ENCODE measurements at regions not wholly inside any gene's neighbourhood (a gene's known extent, or its start where the extent isn't known, plus 50 kb on each side); places are given as distances from the start of the nearest gene placed in this dataset.

- no peak overlapping the region for H3K4me3 ChIP-seq (ENCODE audit: insufficient read depth, low read length, poor library complexity, severe bottlenecking)
- no peak for TF ChIP-seq EZH2phosphoT487 (conservative IDR thresholded peaks at IDR 0.05; ENCODE audit: low read length)
- TF ChIP-seq CTCF (IDR thresholded peaks at IDR 0.05; ENCODE audit: insufficient read depth, low read length, poor library complexity, severe bottlenecking) = no peak
- no peak overlapping the region for H3K27ac ChIP-seq (ENCODE audit: low read depth, low read length)
- no peaks in the 10 kb centered on the region for H3K36me3 ChIP-seq (ENCODE audit: low read length)
- H3K9ac ChIP-seq (ENCODE audit: low read length) = no peak overlapping the region
- no peaks in the 10 kb centered on the region for H3K27me3 ChIP-seq (ENCODE audit: low read length)
- H3K9me3 ChIP-seq (ENCODE audit: insufficient read depth, low read length) = no peaks in the 10 kb centered on the region
- no peaks in the 10 kb centered on the region for H3F3A ChIP-seq (ENCODE audit: insufficient read depth)
- no peaks in the 10 kb centered on the region for H4K20me1 ChIP-seq (ENCODE audit: low read depth, low read length)
- no peaks in the 10 kb centered on the region for H3K79me2 ChIP-seq (ENCODE audit: insufficient read depth, low read length)
- no peak overlapping the region for H3K4me2 ChIP-seq (ENCODE audit: low read depth, low read length, poor library complexity, severe bottlenecking)
- H2AFZ ChIP-seq (ENCODE audit: low read depth, low read length, severe bottlenecking) = no peak overlapping the region
- H3K9me2 ChIP-seq (replicated peaks; ENCODE audit: insufficient read depth, low read length) = no peaks in the 10 kb centered on the region
These were observed 735.0 kb upstream of the POT1 start for GRCh38 chr7:125664625-125665024.

GRCh38 chr7:125663961-125664360 is 734.3 kb upstream of the POT1 start:
- H3K9me2 ChIP-seq (replicated peaks; ENCODE audit: insufficient read depth, low read length) = no peaks in the 10 kb centered on the region
- no peak overlapping the region for H3K4me2 ChIP-seq (ENCODE audit: low read depth, low read length, poor library complexity, severe bottlenecking)
- H3K27me3 ChIP-seq (ENCODE audit: low read length) = no peaks in the 10 kb centered on the region
- no peaks in the 10 kb centered on the region for H4K20me1 ChIP-seq (ENCODE audit: low read depth, low read length)
- no peak overlapping the region for H3K27ac ChIP-seq (ENCODE audit: low read depth, low read length)
- no peaks in the 10 kb centered on the region for H3F3A ChIP-seq (ENCODE audit: insufficient read depth)
- H3K9ac ChIP-seq (ENCODE audit: low read length) = no peak overlapping the region
- no peak for TF ChIP-seq CTCF (IDR thresholded peaks at IDR 0.05; ENCODE audit: insufficient read depth, low read length, poor library complexity, severe bottlenecking)
- TF ChIP-seq EZH2phosphoT487 (conservative IDR thresholded peaks at IDR 0.05; ENCODE audit: low read length) = no peak
- no peaks in the 10 kb centered on the region for H3K9me3 ChIP-seq (ENCODE audit: insufficient read depth, low read length)
- H3K36me3 ChIP-seq (ENCODE audit: low read length) = no peaks in the 10 kb centered on the region
- no peaks in the 10 kb centered on the region for H3K79me2 ChIP-seq (ENCODE audit: insufficient read depth, low read length)
- H3K4me3 ChIP-seq (ENCODE audit: insufficient read depth, low read length, poor library complexity, severe bottlenecking) = no peak overlapping the region
- H2AFZ ChIP-seq (ENCODE audit: low read depth, low read length, severe bottlenecking) = no peak overlapping the region

- TF ChIP-seq EZH2phosphoT487 (conservative IDR thresholded peaks at IDR 0.05; ENCODE audit: low read length) (no peak), CTCF (IDR thresholded peaks at IDR 0.05; ENCODE audit: insufficient read depth, low read length, poor library complexity, severe bottlenecking) (no peak)
- no peaks in the 10 kb centered on the region for H3F3A ChIP-seq (ENCODE audit: insufficient read depth)
- no peak overlapping the region for H3K4me2 ChIP-seq (ENCODE audit: low read depth, low read length, poor library complexity, severe bottlenecking)
These were observed 732.1 kb upstream of the POT1 start for GRCh38 chr7:125661677-125662076.

More at GRCh38 chr7:125661677-125662076, 732.1 kb upstream of the POT1 start:
- Histone ChIP-seq H3K27ac (ENCODE audit: low read depth, low read length) (no peak overlapping the region), H3K9me2 (replicated peaks; ENCODE audit: insufficient read depth, low read length) (no peaks in the 10 kb centered on the region), H3K36me3 (ENCODE audit: low read length) (no peaks in the 10 kb centered on the region), H3K79me2 (ENCODE audit: insufficient read depth, low read length) (no peaks in the 10 kb centered on the region), H3K27me3 (ENCODE audit: low read length) (no peaks in the 10 kb centered on the region), H3K9ac (ENCODE audit: low read length) (no peak overlapping the region), H3K9me3 (ENCODE audit: insufficient read depth, low read length) (no peaks in the 10 kb centered on the region), H4K20me1 (ENCODE audit: low read depth, low read length) (no peaks in the 10 kb centered on the region), H3K4me3 (ENCODE audit: insufficient read depth, low read length, poor library complexity, severe bottlenecking) (no peak overlapping the region), H2AFZ (ENCODE audit: low read depth, low read length, severe bottlenecking) (no peak overlapping the region)
